ENCODE measurements at regions not wholly inside any gene's neighbourhood (a gene's known extent, or its start where the extent isn't known, plus 50 kb on each side); places are given as distances from the start of the nearest gene placed in this dataset.
"Not testable (repeated sequence)": the region's sequence is repeated elsewhere in the genome, so short reads cannot be mapped to it uniquely, and the experiment has no call there.

DNA sequence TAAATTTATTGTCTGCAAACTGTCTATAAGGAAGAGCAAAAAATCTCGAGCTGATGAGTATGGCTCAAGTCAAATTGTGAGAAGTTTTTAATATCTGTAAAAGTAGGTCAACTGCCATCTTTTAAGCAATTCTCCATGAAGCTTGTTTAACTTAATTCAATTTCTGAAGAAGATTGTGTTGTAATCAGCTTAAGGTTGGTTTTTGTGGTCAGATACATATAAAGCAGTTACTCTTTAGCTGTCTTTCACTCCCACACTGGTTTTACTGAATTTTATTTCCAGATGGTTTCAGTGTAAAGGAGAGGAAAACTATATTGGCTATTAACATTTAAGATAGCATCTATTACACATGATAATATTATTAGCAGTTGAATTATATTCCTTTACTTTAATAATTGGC, 1165.1 kb downstream of the SLC16A7 start:
- H3K27ac Mint-ChIP-seq = no peak overlapping the region
- peaks cover 3% of the 10 kb centered on the region; the same call in 1 of the 2 replicates for H3K36me3 Mint-ChIP-seq
- ATAC-seq (no peak), DNase-seq (ENCODE audit: low spot score) (no peak)
- POLR2A ChIA-PET = no interaction called here
- H3K4me1 Mint-ChIP-seq = no peaks in the 10 kb centered on the region
- no peak overlapping the region for H3K4me3 Mint-ChIP-seq
- no peaks in the 10 kb centered on the region for H3K27me3 Mint-ChIP-seq (ENCODE audit: low read depth)
- peaks cover 14% of the 10 kb centered on the region for H3K9me3 Mint-ChIP-seq
- CTCF ChIA-PET = no interaction called here
- no peak for TF ChIP-seq NR2C2 (CRISPR knock-in tag; IDR thresholded peaks at IDR 0.05)
- TF ChIP-seq JAZF1 (CRISPR knock-in tag; IDR thresholded peaks at IDR 0.05) = no peak
- no peak for TF ChIP-seq RORB (CRISPR knock-in tag; IDR thresholded peaks at IDR 0.05)
- TF ChIP-seq, protein P1, sequence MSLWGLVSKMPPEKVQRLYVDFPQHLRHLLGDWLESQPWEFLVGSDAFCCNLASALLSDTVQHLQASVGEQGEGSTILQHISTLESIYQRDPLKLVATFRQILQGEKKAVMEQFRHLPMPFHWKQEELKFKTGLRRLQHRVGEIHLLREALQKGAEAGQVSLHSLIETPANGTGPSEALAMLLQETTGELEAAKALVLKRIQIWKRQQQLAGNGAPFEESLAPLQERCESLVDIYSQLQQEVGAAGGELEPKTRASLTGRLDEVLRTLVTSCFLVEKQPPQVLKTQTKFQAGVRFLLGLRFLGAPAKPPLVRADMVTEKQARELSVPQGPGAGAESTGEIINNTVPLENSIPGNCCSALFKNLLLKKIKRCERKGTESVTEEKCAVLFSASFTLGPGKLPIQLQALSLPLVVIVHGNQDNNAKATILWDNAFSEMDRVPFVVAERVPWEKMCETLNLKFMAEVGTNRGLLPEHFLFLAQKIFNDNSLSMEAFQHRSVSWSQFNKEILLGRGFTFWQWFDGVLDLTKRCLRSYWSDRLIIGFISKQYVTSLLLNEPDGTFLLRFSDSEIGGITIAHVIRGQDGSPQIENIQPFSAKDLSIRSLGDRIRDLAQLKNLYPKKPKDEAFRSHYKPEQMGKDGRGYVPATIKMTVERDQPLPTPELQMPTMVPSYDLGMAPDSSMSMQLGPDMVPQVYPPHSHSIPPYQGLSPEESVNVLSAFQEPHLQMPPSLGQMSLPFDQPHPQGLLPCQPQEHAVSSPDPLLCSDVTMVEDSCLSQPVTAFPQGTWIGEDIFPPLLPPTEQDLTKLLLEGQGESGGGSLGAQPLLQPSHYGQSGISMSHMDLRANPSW (CRISPR knock-in tag; conservative IDR thresholded peaks at IDR 0.05; ENCODE audit: low read depth) = no peak
- TF ChIP-seq CREM (CRISPR knock-in tag; IDR thresholded peaks at IDR 0.05) = no peak
- TF ChIP-seq, protein P2, sequence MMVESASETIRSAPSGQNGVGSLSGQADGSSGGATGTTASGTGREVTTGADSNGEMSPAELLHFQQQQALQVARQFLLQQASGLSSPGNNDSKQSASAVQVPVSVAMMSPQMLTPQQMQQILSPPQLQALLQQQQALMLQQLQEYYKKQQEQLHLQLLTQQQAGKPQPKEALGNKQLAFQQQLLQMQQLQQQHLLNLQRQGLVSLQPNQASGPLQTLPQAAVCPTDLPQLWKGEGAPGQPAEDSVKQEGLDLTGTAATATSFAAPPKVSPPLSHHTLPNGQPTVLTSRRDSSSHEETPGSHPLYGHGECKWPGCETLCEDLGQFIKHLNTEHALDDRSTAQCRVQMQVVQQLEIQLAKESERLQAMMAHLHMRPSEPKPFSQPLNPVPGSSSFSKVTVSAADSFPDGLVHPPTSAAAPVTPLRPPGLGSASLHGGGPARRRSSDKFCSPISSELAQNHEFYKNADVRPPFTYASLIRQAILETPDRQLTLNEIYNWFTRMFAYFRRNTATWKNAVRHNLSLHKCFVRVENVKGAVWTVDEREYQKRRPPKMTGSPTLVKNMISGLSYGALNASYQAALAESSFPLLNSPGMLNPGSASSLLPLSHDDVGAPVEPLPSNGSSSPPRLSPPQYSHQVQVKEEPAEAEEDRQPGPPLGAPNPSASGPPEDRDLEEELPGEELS (CRISPR knock-in tag; IDR thresholded peaks at IDR 0.05) = no peak
- no peak for TF ChIP-seq ZNF219 (CRISPR knock-in tag; IDR thresholded peaks at IDR 0.05; ENCODE audit: borderline replicate concordance)

DNA sequence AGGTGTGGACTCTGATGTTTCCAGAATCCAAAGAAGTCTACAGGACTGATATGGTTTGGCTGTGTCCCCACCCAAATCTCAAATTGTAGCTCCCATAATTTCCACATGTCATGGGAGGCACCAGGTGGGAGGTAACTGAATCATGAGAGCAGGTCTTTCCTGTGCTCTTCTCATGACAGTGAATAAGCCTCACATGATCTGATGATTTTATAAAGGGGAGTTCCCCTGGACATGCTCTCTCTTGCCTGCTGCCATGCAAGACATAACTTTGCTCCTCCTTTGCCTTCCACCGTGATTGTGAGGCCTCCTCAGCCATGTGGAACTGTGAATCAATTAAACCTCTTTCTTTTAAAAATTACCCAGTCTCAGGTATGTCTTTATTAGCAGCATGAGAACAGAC, 1205.3 kb downstream of the SLC16A7 start:
- ATAC-seq; POLR2A ChIA-PET; H3K4me3 Mint-ChIP-seq; H3K27me3 Mint-ChIP-seq (ENCODE audit: low read depth); H3K9me3 Mint-ChIP-seq; H3K36me3 Mint-ChIP-seq; DNase-seq (ENCODE audit: low spot score); H3K4me1 Mint-ChIP-seq; CTCF ChIA-PET; H3K27ac Mint-ChIP-seq: not testable (repeated sequence)

DNA sequence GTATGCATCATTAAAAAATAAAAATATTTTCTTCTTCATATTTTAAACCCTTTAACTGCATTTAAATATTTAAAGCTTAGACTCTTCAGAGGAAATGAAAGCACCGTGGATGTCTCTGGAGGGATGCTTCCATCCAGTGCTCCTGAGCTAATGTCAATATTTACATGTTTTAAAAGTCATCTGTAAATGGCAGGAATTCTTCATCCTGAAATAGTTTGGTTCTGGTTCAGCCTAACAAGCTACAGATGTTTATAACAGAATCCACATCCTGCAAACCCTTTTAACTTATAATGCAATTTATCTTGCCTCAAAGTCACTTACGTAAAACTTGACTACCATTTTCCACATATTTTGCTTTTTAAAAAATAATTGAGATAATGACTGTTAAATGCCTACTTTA, 1207.3 kb downstream of the SLC16A7 start:
- DNase-seq (ENCODE audit: low spot score) (no peak), ATAC-seq (no peak)
- Mint-ChIP-seq H3K9me3 (peaks cover 5% of the 10 kb centered on the region; the same call in 1 of the 2 replicates), H3K27me3 (ENCODE audit: low read depth) (no peaks in the 10 kb centered on the region), H3K4me1 (no peaks in the 10 kb centered on the region), H3K4me3 (no peak overlapping the region), H3K27ac (no peak overlapping the region), H3K36me3 (no peaks in the 10 kb centered on the region)
- POLR2A ChIA-PET = no interaction called here
- CTCF ChIA-PET = no interaction called here
- no peak for TF ChIP-seq SOX15 (CRISPR knock-in tag; IDR thresholded peaks at IDR 0.05)
- TF ChIP-seq, protein P3, sequence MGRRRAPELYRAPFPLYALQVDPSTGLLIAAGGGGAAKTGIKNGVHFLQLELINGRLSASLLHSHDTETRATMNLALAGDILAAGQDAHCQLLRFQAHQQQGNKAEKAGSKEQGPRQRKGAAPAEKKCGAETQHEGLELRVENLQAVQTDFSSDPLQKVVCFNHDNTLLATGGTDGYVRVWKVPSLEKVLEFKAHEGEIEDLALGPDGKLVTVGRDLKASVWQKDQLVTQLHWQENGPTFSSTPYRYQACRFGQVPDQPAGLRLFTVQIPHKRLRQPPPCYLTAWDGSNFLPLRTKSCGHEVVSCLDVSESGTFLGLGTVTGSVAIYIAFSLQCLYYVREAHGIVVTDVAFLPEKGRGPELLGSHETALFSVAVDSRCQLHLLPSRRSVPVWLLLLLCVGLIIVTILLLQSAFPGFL (CRISPR knock-in tag; IDR thresholded peaks at IDR 0.05; ENCODE audit: borderline replicate concordance) = no peak
- no peak for TF ChIP-seq ZNF416 (CRISPR knock-in tag; IDR thresholded peaks at IDR 0.05)
- TF ChIP-seq, protein P4, sequence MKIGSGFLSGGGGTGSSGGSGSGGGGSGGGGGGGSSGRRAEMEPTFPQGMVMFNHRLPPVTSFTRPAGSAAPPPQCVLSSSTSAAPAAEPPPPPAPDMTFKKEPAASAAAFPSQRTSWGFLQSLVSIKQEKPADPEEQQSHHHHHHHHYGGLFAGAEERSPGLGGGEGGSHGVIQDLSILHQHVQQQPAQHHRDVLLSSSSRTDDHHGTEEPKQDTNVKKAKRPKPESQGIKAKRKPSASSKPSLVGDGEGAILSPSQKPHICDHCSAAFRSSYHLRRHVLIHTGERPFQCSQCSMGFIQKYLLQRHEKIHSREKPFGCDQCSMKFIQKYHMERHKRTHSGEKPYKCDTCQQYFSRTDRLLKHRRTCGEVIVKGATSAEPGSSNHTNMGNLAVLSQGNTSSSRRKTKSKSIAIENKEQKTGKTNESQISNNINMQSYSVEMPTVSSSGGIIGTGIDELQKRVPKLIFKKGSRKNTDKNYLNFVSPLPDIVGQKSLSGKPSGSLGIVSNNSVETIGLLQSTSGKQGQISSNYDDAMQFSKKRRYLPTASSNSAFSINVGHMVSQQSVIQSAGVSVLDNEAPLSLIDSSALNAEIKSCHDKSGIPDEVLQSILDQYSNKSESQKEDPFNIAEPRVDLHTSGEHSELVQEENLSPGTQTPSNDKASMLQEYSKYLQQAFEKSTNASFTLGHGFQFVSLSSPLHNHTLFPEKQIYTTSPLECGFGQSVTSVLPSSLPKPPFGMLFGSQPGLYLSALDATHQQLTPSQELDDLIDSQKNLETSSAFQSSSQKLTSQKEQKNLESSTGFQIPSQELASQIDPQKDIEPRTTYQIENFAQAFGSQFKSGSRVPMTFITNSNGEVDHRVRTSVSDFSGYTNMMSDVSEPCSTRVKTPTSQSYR (CRISPR knock-in tag; IDR thresholded peaks at IDR 0.05) = no peak
- TF ChIP-seq, protein P1 (CRISPR knock-in tag; conservative IDR thresholded peaks at IDR 0.05; ENCODE audit: low read depth) = no peak
- TF ChIP-seq CREB1 (CRISPR knock-in tag; IDR thresholded peaks at IDR 0.05) = no peak
- no peak for TF ChIP-seq RELA (CRISPR knock-in tag; IDR thresholded peaks at IDR 0.05; ENCODE audit: borderline replicate concordance)
- TF ChIP-seq NFE2L1 (CRISPR knock-in tag; IDR thresholded peaks at IDR 0.05) = no peak
- TF ChIP-seq RORB (CRISPR knock-in tag; IDR thresholded peaks at IDR 0.05) = no peak
